ENCODE measurements at regions not wholly inside any gene's neighbourhood (a gene's known extent, or its start where the extent isn't known, plus 50 kb on each side); places are given as distances from the start of the nearest gene placed in this dataset.

DNA sequence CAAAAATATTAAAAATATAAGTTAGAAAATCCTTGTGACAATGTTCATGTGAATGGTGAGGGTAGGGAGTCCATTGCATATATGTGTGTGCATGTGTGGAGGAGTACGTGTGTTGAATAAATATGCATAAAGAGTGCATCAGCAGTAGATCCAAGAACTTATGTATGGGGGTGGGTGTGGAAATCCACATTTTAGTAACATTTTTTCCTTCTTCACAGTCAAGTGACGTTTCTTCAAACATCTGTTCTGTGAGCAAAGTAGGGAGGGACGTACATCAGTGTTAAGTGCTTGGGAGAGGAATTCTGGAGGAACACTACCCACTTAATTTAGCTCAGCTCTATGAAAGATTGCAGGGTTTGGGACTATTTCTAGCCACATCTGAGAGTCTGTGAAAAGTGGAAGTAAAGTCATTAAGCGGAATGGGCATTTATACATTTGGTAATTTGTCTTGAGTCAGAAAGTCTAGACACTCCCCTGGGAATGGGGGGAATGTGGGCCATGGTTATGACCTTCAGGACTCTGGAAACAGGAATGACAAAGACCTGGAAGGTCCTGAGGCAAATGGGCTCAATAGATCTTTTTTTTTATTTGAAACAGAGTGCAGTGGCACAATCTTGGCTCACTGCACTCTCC is 156.4 kb upstream of the PLXNC1 start:
- TF ChIP-seq, protein P1, sequence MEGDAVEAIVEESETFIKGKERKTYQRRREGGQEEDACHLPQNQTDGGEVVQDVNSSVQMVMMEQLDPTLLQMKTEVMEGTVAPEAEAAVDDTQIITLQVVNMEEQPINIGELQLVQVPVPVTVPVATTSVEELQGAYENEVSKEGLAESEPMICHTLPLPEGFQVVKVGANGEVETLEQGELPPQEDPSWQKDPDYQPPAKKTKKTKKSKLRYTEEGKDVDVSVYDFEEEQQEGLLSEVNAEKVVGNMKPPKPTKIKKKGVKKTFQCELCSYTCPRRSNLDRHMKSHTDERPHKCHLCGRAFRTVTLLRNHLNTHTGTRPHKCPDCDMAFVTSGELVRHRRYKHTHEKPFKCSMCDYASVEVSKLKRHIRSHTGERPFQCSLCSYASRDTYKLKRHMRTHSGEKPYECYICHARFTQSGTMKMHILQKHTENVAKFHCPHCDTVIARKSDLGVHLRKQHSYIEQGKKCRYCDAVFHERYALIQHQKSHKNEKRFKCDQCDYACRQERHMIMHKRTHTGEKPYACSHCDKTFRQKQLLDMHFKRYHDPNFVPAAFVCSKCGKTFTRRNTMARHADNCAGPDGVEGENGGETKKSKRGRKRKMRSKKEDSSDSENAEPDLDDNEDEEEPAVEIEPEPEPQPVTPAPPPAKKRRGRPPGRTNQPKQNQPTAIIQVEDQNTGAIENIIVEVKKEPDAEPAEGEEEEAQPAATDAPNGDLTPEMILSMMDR (IDR thresholded peaks at IDR 0.05; ENCODE audit: insufficient read depth, low read depth, low read length) = no peak
- TF ChIP-seq EZH2 (IDR thresholded peaks at IDR 0.05; ENCODE audit: insufficient read depth, low read length) = no peak
